ENCODE measurements at regions not wholly inside any gene's neighbourhood (a gene's known extent, or its start where the extent isn't known, plus 50 kb on each side); places are given as distances from the start of the nearest gene placed in this dataset.

DNA sequence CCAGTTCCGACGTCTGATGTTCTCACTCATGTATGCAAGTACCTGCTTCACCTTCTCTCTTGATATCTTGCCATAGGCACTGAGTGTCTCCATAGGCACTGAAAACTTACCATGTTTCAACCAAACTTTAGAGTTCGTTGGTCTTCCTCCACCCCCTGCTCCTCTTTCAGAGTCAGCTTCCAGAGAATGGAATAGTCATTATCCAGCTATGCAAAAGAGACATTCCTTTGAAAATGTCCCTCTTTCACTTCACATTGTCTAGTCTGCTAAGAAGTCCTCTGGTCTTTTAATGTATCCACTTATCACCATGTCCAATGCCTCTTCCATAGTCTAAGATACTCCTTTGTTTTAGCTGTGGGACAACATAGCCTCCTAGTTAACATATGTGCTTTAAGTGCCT lies 566.0 kb upstream of the TENM3 start:
- no peak for FAIRE-seq

DNA sequence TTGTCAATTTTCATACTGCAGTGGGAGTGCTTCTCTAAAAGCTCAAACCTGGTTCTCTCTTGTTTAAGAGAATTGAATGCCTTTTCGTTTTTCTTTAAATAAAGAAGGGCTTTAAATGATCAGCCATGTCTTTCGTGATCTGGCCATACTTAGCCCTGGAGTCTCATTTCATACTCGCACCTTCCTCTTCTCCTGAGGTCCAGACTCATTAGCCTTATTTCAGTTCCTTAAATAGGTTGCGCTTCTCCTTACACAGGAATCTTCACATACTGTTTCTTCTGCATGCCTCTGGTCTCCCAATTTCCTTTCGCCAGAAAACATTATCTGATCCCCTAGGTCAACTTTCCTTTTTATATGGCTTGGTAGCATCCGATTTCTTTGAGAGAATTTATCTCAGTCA lies 565.6 kb upstream of the TENM3 start:
- FAIRE-seq: no peak

DNA sequence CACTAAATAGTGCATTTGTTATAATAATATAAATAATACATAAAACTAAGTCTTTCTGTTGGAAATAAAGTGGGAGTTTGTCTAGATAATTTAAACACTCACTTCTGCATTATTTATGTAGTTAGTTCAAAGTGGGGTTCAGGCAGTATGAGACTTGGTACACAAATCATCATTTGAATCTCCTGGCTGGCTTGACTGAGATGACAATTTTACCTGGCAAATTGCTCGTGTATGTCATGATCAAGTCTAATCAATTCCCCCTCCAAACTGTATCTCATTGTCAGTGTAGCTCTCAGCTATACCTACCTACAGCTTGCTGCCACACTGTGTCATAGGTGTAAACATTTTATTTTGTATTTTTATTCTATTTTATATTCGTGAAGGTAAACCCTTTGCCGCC lies 563.4 kb upstream of the TENM3 start:
- no peak for FAIRE-seq

DNA sequence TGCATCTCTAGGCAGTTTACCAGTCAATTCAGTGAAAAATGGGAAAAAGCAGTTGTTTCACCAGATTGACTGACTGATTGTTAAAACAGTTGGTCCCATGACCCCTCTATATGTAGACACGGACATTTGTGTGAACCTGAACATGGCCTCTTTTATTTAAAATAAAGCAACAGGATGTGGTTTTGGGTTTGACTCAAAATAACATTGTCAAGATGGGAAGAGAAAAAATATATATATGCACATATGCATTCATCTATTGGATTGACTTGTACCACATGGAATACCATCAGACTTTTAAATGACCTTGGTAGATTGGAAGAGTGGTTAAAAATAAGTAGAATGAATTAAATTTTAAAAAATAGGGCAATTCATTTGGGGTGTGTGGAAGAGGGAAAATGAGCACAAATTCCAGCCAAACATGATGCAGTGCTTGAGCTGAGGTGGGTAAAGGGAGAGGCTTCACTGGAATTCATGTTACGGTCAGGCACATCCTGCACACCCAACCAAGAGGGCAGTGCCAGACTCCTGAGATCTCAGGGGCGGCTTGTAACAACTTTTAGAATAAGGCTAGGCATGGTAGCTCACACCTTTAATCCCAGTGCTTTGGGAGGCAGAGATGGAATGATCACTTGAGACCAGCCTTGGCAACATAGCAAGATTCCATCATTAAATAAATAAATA lies 560.7 kb upstream of the TENM3 start:
- FAIRE-seq: no peak

DNA sequence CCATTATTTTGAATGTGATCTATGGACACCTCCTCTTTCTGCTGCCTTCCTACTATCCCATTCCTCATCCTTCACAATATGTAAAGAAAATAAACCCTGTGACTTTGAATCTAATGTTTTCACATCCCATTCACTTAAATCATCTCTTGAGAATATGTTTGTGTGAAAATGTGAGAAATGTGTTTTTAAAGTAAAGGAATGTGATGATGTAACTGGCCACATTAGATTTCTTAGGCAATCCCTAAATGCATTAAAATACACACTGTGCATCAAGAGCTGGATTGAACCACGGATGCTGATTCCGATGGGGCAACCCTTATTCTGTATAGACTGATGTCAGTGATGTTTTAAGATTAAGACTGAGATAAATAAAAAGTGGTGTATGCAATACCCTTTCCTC lies 558.9 kb upstream of the TENM3 start:
- no peak for FAIRE-seq

DNA sequence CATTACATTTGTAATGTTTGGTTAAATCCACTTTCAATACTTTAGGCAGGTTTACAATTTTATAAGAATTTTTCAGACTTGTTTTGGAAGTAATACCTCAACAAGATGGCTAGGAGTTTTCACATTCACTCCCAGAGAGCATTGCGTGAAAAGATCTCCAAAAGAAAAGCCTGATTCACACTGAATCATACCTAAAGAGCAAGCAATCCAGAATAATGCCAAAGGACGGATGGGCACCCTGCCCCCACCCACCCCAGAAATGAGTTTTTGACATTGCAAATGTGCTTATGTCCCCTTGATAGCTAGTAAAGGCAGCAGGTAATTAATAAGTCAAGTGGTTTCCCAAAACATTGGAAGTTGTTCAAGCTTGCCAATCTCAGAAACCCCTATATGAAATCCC lies 557.7 kb upstream of the TENM3 start:
- no peak for FAIRE-seq

DNA sequence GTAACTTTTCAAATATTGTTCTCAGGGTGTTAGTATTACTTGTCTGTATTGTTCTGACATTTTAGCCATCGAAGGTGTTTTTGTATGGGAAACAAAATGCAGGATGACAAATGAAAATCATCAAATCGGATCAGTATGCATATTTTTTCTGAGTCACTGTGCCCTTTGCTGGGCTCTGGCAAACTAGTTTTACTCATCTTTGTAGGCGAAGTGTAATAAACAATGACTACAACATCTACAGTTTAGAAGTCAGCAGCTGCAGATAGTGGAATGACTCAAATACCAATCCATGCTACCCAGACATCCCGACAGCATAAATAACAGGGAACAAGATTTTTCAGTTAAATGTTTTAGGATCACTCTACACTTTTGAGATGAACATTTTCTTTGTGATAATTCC lies 557.3 kb upstream of the TENM3 start:
- no peak for FAIRE-seq

DNA sequence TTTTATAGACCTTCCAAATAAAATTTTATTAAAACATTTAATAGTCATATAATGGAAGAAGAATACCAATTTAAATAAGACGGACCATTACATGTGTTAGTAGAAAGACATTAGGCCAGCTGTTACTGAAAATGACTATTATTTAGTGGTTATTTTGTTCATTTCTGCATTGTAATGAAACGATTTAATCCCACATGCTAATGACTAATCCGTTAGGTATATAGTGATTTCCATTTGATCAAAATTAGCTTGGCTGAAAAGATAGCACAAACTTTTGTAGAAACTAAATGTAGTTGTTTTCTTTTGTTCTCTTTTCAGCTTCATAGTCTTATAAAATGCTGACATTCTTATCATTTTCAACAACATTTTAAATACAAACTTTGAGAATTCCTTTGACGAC lies 556.1 kb upstream of the TENM3 start:
- no peak for FAIRE-seq

DNA sequence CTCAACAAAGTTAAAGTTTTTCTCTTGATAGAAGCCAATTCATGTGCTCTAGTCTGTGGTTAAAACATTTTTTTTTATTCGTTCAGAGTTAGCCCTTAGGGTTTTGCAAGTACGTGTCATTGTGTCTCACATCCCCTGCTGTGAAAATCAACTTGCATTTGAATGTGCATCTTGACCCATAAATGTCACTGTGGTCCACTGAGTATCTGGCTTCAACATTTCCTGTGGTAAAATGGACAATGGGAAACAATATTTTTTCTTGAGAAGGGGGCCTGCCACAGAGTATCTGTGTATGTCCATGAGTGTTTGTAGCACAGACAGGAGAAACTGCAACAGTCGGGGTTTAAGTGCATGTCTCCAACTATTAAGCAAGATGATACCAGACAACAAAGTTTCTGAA lies 554.8 kb upstream of the TENM3 start:
- FAIRE-seq: no peak

DNA sequence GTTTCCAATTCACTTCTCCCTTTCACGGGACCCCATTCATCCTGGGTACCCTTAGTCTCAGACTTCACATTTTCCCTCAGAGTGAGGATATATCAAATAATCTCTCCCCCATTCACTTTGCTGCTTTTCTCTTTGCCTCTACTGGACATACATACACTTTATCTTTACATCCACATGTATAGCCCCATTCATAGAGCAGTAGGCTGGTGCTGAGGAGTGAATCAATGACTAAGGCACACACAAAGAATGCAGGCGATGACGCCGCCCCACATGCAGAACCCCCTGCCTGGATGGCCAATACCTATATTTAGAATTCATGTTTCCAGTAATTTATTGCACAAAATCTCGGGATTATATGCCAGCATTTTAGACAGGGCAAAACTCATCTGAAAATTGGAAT lies 554.3 kb upstream of the TENM3 start:
- no peak for FAIRE-seq

DNA sequence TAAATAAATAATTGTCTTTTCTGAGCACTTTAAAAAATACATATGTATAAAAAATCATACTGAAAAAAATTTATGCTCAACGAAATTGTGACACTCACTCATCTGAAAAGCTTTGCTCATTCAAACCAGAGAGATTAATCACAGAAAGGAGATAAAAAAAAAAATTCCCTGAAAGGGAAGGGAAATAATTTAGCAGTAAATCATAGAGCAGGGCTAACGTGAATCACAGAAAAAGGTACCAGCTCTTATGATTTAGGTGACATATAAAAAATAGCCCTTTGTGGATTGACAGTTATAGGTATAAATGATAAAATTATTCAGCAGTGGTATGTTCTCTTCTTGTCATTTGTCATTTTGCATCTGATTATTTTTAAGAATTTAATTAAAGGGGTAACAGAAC lies 552.7 kb upstream of the TENM3 start:
- no peak for FAIRE-seq

DNA sequence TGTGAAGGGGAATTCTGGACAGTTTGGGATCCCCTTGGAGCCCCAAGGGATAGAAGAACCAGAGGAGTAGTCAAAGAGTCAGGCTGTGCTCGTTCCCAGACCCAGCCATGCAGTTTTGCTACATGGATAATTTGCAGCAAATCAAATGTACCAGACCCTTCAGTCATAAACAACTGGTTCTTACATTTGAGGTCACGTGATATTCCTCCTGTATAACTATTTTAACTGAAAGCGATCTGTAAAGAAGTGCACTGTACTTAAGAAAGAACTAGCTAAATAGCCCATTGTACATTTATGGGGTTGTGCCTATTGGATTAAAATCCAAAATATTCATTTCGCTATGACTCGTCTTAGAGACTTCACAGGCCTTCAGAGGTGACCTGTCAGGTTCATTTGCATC lies 550.2 kb upstream of the TENM3 start:
- FAIRE-seq: no peak

DNA sequence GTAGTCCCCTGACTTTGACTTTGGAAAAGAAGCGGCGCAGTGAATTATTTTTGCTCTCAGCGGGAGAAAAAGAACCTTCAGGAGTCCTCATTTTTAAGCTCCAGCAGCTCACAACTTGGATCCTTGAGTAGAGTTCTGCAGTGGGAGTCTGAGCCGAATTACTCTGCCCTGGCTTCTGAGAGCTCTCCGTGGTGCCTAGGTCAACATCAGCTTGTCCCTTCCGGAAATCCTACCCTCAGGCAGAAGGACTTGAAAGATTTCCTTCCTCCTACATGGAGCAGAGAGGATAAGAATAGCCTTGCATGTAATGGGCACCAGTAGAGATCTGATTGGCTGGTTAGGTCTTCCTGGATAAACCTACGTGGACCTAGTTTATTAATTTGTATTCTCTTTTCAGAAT lies 549.7 kb upstream of the TENM3 start:
- FAIRE-seq: no peak

DNA sequence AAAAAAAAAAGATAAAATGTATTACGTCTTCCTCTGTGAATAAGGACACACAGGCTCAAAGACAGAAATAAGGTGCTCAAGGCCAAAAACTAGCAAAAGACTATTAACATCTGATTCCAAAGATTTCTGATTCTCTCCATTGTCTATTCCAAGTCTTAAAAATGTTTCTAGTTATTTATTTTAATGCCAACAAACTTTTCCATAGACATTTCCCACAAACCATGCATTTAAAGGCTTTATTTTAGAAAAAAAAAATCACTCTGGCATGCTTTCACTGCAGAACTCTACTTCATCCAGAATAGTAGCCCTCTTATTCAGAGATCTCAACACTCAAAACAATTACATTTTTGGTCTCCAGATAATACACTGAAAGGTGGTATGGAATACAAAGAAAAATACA lies 545.0 kb upstream of the TENM3 start:
- no peak for FAIRE-seq

DNA sequence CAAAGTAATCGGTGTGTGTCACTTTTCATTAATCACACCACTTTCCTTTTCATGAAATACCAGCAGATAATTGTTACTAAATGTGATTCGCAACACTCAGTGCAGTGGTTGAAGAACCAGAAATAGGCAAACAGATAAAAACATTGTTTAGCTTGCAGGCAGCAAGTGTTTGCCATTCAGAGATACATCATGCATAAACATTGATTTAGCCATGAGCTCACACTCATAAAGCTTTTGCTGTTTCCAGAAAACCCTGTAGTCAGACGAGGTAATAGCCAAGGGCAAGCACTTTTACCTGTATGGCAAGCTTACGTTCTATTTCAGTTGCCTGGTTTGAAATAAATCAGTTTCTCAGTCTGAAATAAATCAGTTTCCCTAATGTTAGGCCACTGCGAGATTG lies 542.0 kb upstream of the TENM3 start:
- FAIRE-seq: no peak

DNA sequence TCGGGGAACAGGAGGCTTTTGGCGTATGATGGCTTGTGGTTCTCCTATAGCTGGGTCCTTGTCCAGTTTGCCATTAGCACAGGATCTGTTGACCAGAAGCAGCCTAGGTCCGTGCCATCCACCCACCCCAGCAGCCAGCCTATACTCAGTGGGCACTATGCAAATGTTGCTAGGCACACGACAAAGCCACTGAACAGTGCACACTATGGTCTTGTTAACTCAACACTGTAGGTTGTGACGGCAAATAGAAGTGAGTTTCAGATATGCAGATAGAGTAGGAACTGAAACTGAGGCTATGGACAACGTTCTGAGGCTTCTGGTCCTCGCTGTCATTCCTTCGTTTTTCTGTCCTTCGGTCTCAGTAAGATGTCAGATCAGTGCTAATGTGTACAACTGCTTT lies 541.3 kb upstream of the TENM3 start:
- FAIRE-seq: no peak

DNA sequence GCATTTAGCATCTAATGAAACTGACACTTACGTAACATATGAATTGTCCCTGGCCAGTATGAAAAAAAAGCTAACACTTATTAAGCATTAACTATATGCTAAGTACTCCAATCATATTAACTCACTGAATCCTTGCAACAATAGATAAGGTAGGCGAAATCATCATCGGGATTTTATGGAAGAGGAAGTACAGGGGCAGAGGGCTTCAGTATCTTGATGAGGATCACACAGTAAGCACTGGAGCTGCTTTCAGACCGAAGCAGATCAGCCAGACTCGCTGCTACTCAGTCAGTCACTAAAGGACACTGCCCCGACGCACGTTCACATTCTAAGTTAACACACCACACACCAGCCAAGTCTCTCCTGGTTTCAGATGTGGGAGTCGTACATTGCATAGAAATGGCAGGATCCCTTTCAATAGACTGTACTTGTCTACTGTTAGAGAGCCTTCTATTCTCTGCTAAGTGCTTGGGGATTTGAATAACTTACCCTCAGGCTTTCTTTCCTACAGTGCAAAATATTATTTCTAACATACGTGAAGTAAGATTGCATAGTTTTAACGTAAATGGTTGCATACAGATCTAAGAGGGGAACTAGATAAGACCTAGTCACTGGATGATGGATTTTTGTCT lies 540.2 kb upstream of the TENM3 start:
- FAIRE-seq: no peak

DNA sequence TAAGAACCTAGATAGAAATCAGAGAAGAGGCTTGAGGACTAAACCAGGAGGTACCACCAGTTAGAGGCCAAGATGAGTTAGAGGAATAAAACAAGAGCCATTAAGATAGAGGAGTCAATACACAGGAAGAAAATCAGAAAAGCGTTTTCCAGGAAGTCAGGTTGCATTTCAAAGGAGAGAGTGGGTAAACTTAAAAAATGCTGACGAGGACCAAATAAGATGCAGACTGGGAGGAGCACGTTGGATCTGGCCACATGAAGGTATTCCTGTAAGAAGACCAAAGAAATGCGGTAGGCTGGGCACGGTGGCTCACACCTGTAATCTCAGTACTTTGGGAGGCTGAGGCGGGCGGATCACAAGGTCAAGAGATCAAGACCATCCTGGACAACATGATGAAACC lies 533.1 kb upstream of the TENM3 start:
- no peak for FAIRE-seq

DNA sequence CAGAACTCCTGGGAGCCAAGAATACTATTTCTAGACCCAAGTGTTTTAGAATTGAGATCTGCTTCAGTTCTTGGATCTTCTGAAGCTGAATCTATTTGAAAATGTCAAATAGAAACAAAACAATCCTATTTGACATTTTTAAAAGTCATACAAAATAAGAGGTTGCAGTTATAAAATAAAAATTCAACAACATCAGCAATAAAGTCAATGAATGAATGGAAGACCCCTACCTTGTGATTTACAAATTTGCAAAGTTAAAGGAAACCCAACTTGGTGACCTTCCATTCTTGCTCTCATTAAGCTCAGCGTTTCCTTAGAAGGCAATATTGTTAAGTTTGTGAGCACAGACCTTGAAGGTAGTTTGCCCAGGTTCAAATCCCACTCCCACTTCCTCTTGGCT lies 531.8 kb upstream of the TENM3 start:
- no peak for FAIRE-seq

DNA sequence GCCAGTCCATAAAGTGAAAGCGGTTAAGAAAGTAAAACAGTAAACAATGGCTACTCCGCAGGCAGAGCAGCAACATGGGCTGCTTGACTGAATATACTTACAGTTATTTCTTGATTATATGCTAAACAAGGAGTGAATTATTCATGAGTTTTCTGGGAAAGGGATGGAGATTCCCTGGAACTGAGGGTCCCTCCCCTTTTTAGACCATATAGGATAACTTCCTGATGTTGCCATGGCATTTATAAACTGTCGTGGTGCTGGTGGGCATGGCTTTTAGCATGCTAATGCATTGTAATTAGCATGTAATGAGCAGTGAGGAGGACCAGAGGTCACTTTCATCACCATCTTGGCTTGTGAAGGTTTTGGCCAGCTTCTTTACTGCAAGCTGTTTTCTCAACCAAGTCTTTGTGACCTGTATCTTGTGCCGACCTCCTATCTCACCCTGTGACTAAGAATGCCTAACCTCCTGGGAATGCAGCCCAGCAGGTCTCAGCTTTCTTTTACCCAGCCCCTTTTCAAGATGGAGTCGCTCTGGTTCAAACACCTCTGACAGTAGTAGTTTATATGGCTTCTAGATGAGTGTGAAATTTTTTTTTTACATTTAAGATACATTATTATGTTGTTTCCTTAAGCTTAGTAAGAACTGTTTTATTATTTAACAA lies 514.8 kb upstream of the TENM3 start:
- FAIRE-seq: no peak

DNA sequence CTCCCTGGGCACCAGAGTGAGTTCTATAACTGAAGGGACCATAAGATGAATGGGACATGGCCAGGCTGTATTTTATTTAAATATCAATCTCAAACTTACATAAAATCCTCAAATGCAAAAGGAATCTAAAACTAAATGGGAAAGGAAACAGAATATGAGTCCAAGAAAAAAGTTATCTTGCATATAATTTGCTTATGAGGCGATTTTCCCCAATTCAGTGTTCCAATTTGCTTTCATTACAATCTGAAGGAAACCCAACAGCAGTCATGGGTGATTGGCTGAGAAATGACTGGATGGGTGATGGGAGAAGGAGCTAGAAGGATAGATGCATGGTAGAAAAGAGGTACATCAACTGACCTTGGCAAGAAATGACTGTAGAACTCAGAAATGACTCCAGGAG lies 511.3 kb upstream of the TENM3 start:
- FAIRE-seq: no peak

DNA sequence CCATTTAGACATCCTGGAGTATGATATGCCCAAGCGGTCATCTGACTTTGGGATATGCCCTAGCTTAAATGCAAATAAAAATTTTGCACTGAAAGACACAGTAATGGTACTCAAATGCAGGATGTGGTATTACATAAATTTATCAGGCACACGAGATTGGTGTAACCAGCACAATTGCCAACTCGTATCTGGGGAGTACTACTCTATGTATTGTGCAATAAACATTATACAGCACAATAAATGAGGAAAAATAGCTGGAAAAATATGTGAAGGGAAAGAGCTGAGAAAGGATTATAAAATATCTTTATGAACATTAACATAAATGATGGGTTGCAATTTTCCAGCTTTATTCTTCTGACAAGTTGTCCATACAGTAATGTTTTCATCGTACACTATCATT lies 505.5 kb upstream of the TENM3 start:
- FAIRE-seq: no peak

DNA sequence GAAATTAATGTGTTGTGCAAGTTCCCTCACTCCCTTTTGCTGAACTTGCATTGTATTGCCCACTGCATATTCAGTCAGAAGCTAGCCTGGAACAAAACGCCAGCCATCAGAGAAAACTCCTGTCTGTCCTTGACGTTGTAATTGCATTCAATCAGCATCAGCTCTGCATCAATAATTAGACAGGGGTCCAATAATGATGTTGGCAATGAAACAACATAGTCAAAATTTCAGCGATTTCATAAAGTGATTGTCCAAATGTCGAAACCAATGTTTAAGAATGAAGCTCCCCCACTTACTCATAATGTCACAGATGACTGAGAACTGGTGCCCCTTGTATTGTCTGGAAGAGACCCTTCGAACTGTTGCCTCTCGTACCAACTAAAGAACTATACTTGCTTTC lies 504.2 kb upstream of the TENM3 start:
- no peak for FAIRE-seq

DNA sequence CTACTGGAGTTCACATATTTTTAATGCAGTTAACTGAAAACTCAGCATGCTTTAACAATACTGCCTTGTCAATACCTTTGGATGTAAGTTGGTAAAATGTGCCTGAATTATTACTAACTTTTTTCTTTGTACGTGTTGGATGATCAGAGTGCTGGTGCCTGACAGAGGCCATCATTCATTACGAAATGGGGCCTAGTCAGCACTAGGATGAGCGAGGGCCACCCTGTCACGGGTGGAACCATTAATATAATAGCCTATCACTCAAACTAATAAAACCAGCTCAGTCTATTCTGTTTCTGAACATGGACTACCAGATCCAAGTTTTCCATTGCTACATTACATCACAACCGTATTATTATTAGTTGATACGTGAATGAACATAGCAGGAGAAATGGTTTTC lies 501.7 kb upstream of the TENM3 start:
- no peak for FAIRE-seq
